ENCODE measurements at regions not wholly inside any gene's neighbourhood (a gene's known extent, or its start where the extent isn't known, plus 50 kb on each side); places are given as distances from the start of the nearest gene placed in this dataset.
A peak's percentile ranks its signal among the peaks of the same experiment; 100 is the strongest.

GRCh38 chr5:68352166-68352565 lies 136.6 kb downstream of the PIK3R1 start:
- peak; percentile 14 for DNase-seq

GRCh38 chr5:68353605-68354004 lies 138.0 kb downstream of the PIK3R1 start:
- DNase-seq: no peak

GRCh38 chr5:68354315-68354714 lies 138.8 kb downstream of the PIK3R1 start:
- DNase-seq: no peak

- no peak for DNase-seq
Measured at GRCh38 chr5:68356216-68356615, 140.7 kb downstream of the PIK3R1 start.

- DNase-seq: no peak
Measured at GRCh38 chr5:68356623-68357022, 141.1 kb downstream of the PIK3R1 start.

- no peak for DNase-seq
Measured at GRCh38 chr5:68359699-68360098, 144.1 kb downstream of the PIK3R1 start.

- DNase-seq: no peak
Measured at GRCh38 chr5:68362331-68362730, 146.8 kb downstream of the PIK3R1 start.

GRCh38 chr5:68365889-68366288 lies 150.3 kb downstream of the PIK3R1 start:
- no peak for DNase-seq

GRCh38 chr5:68367287-68367686 lies 151.7 kb downstream of the PIK3R1 start:
- DNase-seq: no peak

GRCh38 chr5:68367717-68368116 lies 152.2 kb downstream of the PIK3R1 start:
- DNase-seq: no peak

GRCh38 chr5:68368311-68369022 lies 152.9 kb downstream of the PIK3R1 start:
- DNase-seq: no peak

- DNase-seq: no peak
Measured at GRCh38 chr5:68369023-68369359, 153.4 kb downstream of the PIK3R1 start.

- DNase-seq: no peak
Measured at GRCh38 chr5:68369457-68370125, 154.0 kb downstream of the PIK3R1 start.

GRCh38 chr5:68370196-68370595 lies 154.6 kb downstream of the PIK3R1 start:
- no peak for DNase-seq

GRCh38 chr5:68371607-68372006 lies 156.1 kb downstream of the PIK3R1 start:
- DNase-seq: no peak

- no peak for DNase-seq
Measured at GRCh38 chr5:68372161-68372560, 156.6 kb downstream of the PIK3R1 start.

- no peak for DNase-seq
Measured at GRCh38 chr5:68373050-68373449, 157.5 kb downstream of the PIK3R1 start.

GRCh38 chr5:68374796-68375518 lies 159.4 kb downstream of the PIK3R1 start:
- no peak for DNase-seq

- DNase-seq: no peak
Measured at GRCh38 chr5:68375540-68375939, 160.0 kb downstream of the PIK3R1 start.

GRCh38 chr5:68376935-68377334 lies 161.4 kb downstream of the PIK3R1 start:
- DNase-seq: no peak

- no peak for DNase-seq
Measured at GRCh38 chr5:68377733-68378132, 162.2 kb downstream of the PIK3R1 start.

GRCh38 chr5:68378204-68378820 lies 162.8 kb downstream of the PIK3R1 start:
- no peak for DNase-seq

- DNase-seq: no peak
Measured at GRCh38 chr5:68379275-68380036, 163.9 kb downstream of the PIK3R1 start.

All from NCI-H82 (cell line).